HFFc6 (cell line): ENCODE measurements at regions not wholly inside any gene's neighbourhood (a gene's known extent, or its start where the extent isn't known, plus 50 kb on each side); places are given as distances from the start of the nearest gene placed in this dataset.

Experiments used
- DNase-seq: peaks from one replicate; pipeline ENCODE4 v3.0.0-alpha.2; 2018
- H3K27ac Mint-ChIP-seq: 2 replicates; pipeline ENCODE4 v1.8.0; 2020; ENCODE audit warnings: mild to moderate bottlenecking, mixed read lengths
- H3K27me3 Mint-ChIP-seq: 2 replicates; pipeline ENCODE4 v1.8.0; 2021; ENCODE audit warnings: mild to moderate bottlenecking, moderate library complexity, mixed read lengths; ENCODE audit not compliant: insufficient read depth
- H3K36me3 Mint-ChIP-seq: 2 replicates; pipeline ENCODE4 v1.8.0; 2021; ENCODE audit warnings: low read depth, mixed read lengths
- H3K4me1 Mint-ChIP-seq: 2 replicates; pipeline ENCODE4 v1.8.0; 2020; ENCODE audit warnings: low read depth, mixed read lengths
- H3K4me3 Mint-ChIP-seq: 2 replicates; pipeline ENCODE4 v1.8.0; 2020; ENCODE audit warnings: mild to moderate bottlenecking, moderate library complexity, mixed read lengths
- H3K9me3 Mint-ChIP-seq: 2 replicates; pipeline ENCODE4 v1.8.0; 2020; ENCODE audit warnings: mild to moderate bottlenecking, mixed read lengths
- CTCF ChIP-seq: fragments of 200-600 bp; sonication (generic); IDR thresholded peaks from 2 replicates; pipeline ENCODE4 v1.5.0; 2021; ENCODE audit warnings: antibody characterized with exemption, mild to moderate bottlenecking

GRCh38 chr18:4870177-4870773, 326.8 kb downstream of the AKAIN1 start:
- no peak for DNase-seq
- Mint-ChIP-seq H3K9me3 (peaks cover 57% of the 10 kb centered on the region), H3K27ac (no peak overlapping the region), H3K27me3 (no peaks in the 10 kb centered on the region), H3K4me3 (no peak overlapping the region), H3K36me3 (peaks cover 7% of the 10 kb centered on the region; the same call in 1 of the 2 replicates), H3K4me1 (no peaks in the 10 kb centered on the region)
- no peak for TF ChIP-seq CTCF

GRCh38 chr18:4869155-4869554, 327.9 kb downstream of the AKAIN1 start:
- Mint-ChIP-seq H3K36me3 (peaks cover 8% of the 10 kb centered on the region; the same call in 1 of the 2 replicates), H3K27ac (no peak overlapping the region), H3K4me3 (no peak overlapping the region), H3K27me3 (no peaks in the 10 kb centered on the region), H3K9me3 (peaks cover 54% of the 10 kb centered on the region), H3K4me1 (no peaks in the 10 kb centered on the region)
- no peak for DNase-seq
- no peak for TF ChIP-seq CTCF

- Mint-ChIP-seq H3K4me1 (no peaks in the 10 kb centered on the region), H3K4me3 (no peak overlapping the region), H3K27me3 (no peaks in the 10 kb centered on the region), H3K9me3 (peaks cover 42% of the 10 kb centered on the region), H3K27ac (no peak overlapping the region), H3K36me3 (no peaks in the 10 kb centered on the region)
- DNase-seq, result no peak
- no peak for TF ChIP-seq CTCF
These were observed 338.5 kb downstream of the AKAIN1 start for GRCh38 chr18:4858379-4859127.

- no peak for TF ChIP-seq CTCF
- no peak overlapping the region for H3K4me3 Mint-ChIP-seq
- H3K27me3 Mint-ChIP-seq, result no peaks in the 10 kb centered on the region
- H3K9me3 Mint-ChIP-seq, result peaks cover 60% of the 10 kb centered on the region
- no peaks in the 10 kb centered on the region for H3K4me1 Mint-ChIP-seq
- DNase-seq, result no peak
- H3K36me3 Mint-ChIP-seq, result no peaks in the 10 kb centered on the region
- H3K27ac Mint-ChIP-seq, result no peak overlapping the region
These were observed 342.4 kb downstream of the AKAIN1 start for GRCh38 chr18:4854671-4855070.

GRCh38 chr18:4851301-4851976, 345.6 kb downstream of the AKAIN1 start:
- H3K4me3 Mint-ChIP-seq, result no peak overlapping the region
- no peak for DNase-seq
- peaks cover 68% of the 10 kb centered on the region for H3K9me3 Mint-ChIP-seq
- no peaks in the 10 kb centered on the region for H3K36me3 Mint-ChIP-seq
- H3K27ac Mint-ChIP-seq, result no peak overlapping the region
- no peaks in the 10 kb centered on the region for H3K4me1 Mint-ChIP-seq
- no peak for TF ChIP-seq CTCF
- H3K27me3 Mint-ChIP-seq, result no peaks in the 10 kb centered on the region
